BE2C (cell line): ENCODE measurements at regions not wholly inside any gene's neighbourhood (a gene's known extent, or its start where the extent isn't known, plus 50 kb on each side); places are given as distances from the start of the nearest gene placed in this dataset.

ENCODE experiments used
- DNase-seq: peaks from one replicate; pipeline ENCODE4 v3.0.0-alpha.2; 2020
- H3K27me3 ChIP-seq: fragments of 250-450 bp; sonication (Bioruptor Pico); 2 replicates; pipeline ENCODE4 v1.5.1; 2020; ENCODE audit warnings: mild to moderate bottlenecking
- H3K36me3 ChIP-seq: fragments of 250-450 bp; sonication (Bioruptor Pico); 2 replicates; pipeline ENCODE4 v1.5.1; 2020; ENCODE audit warnings: mild to moderate bottlenecking
- H3K4me1 ChIP-seq: fragments of 250-450 bp; sonication (Bioruptor Pico); 2 replicates; pipeline ENCODE4 v1.5.1; 2020
- H3K4me3 ChIP-seq: 2 replicates; pipeline ENCODE4 v1.5.1; 2011; ENCODE audit warnings: low read depth, low read length
- H3K9me3 ChIP-seq: fragments of 250-450 bp; sonication (Bioruptor Pico); 2 replicates; pipeline ENCODE4 v1.5.1; 2020
- TF ChIP-seq, protein P1 (sequence below): IDR thresholded peaks from 2 replicates; pipeline ENCODE4 v1.5.1; 2012; ENCODE audit warnings: mild to moderate bottlenecking, low read depth, low read length

- no peak for DNase-seq
- H3K4me3 ChIP-seq: no peak overlapping the region
- H3K4me1 ChIP-seq: no peaks in the 10 kb centered on the region
- H3K9me3 ChIP-seq: no peaks in the 10 kb centered on the region
- no peaks in the 10 kb centered on the region for H3K27me3 ChIP-seq
- H3K36me3 ChIP-seq: no peaks in the 10 kb centered on the region
- TF ChIP-seq, protein P1, sequence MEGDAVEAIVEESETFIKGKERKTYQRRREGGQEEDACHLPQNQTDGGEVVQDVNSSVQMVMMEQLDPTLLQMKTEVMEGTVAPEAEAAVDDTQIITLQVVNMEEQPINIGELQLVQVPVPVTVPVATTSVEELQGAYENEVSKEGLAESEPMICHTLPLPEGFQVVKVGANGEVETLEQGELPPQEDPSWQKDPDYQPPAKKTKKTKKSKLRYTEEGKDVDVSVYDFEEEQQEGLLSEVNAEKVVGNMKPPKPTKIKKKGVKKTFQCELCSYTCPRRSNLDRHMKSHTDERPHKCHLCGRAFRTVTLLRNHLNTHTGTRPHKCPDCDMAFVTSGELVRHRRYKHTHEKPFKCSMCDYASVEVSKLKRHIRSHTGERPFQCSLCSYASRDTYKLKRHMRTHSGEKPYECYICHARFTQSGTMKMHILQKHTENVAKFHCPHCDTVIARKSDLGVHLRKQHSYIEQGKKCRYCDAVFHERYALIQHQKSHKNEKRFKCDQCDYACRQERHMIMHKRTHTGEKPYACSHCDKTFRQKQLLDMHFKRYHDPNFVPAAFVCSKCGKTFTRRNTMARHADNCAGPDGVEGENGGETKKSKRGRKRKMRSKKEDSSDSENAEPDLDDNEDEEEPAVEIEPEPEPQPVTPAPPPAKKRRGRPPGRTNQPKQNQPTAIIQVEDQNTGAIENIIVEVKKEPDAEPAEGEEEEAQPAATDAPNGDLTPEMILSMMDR: no peak
Measured at GRCh38 chr5:39850291-39850690, 425.5 kb upstream of the DAB2 start.

GRCh38 chr5:39846144-39846543, 421.4 kb upstream of the DAB2 start:
- H3K4me1 ChIP-seq: no peaks in the 10 kb centered on the region
- TF ChIP-seq, protein P1: no peak
- no peaks in the 10 kb centered on the region for H3K27me3 ChIP-seq
- no peak for DNase-seq
- no peak overlapping the region for H3K4me3 ChIP-seq
- no peaks in the 10 kb centered on the region for H3K36me3 ChIP-seq
- no peaks in the 10 kb centered on the region; the same call in 1 of the 2 replicates for H3K9me3 ChIP-seq

DNA sequence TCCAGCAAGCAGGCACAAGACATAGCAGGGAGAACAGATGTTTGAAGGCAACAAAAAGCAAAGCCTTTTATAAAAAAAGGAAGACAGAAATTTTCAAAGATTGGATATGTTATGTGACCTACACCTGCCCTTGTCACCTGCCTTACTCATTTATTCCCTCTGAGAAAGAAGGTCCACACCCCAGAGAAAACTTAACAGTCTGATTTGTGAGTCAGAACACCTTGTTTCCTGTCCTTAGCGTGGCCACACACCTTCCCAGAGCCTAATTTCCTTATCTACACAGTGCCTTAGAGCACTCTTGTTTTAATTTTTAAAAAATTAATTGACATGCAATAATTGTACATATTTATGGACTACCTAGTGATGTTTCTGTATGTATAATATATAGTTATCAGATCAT, 419.0 kb upstream of the DAB2 start:
- H3K36me3 ChIP-seq: no peaks in the 10 kb centered on the region
- no peaks in the 10 kb centered on the region; the same call in 1 of the 2 replicates for H3K9me3 ChIP-seq
- H3K4me3 ChIP-seq: no peak overlapping the region
- H3K4me1 ChIP-seq: no peaks in the 10 kb centered on the region
- TF ChIP-seq, protein P1: no peak
- no peaks in the 10 kb centered on the region for H3K27me3 ChIP-seq
- no peak for DNase-seq

- Histone ChIP-seq H3K36me3 (no peaks in the 10 kb centered on the region), H3K27me3 (no peaks in the 10 kb centered on the region), H3K4me3 (no peak overlapping the region), H3K4me1 (no peaks in the 10 kb centered on the region), H3K9me3 (no peaks in the 10 kb centered on the region)
- DNase-seq: no peak
- TF ChIP-seq, protein P1: no peak
Measured at GRCh38 chr5:39835371-39835770, 410.6 kb upstream of the DAB2 start.

DNA sequence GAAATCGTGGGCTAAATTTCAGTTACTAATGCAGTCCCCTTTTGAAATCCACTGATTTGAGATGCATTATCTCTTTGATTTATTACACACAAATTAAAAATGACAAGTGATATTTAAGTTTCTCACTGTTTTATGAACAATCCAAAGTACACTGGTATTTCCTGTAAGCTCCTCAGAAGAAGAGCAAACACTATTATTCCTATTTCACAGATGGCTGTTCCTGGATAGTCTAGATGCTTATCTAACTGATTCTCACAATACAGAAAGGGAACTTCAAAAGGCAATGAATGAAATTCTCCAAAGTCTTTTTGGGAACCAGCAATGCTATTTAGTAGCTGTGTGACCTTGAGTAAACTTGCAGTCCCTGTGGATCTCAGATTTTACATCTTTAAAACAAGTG, 404.7 kb upstream of the DAB2 start:
- no peaks in the 10 kb centered on the region for H3K27me3 ChIP-seq

DNA sequence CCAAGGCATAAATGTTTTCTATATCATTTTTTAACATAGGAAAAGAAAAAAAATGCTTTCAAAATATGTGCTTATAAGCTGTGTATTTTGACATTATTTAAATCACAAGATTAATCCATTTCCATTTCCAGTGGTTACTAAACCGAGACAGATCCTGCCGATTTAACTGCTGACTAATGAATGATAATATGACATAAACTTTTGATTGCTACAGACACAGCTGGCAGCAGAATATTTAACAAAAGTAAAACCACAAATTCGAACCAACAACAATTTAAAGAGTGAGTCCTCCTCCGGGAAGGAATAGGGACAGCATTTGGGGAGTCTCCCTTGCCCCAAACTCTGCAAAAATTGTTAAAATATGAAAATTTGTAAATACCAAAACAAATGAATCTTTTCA, 401.3 kb upstream of the DAB2 start:
- no peaks in the 10 kb centered on the region for H3K4me1 ChIP-seq
- H3K4me3 ChIP-seq: no peak overlapping the region
- no peaks in the 10 kb centered on the region for H3K36me3 ChIP-seq
- no peaks in the 10 kb centered on the region for H3K9me3 ChIP-seq
- no peak for DNase-seq
- H3K27me3 ChIP-seq: no peaks in the 10 kb centered on the region
- TF ChIP-seq, protein P1: no peak

More for the DNA sequence above, 404.7 kb upstream of the DAB2 start:
- no peaks in the 10 kb centered on the region for H3K9me3 ChIP-seq
- H3K4me3 ChIP-seq: no peak overlapping the region
- DNase-seq: no peak
- TF ChIP-seq, protein P1: no peak
- no peaks in the 10 kb centered on the region for H3K4me1 ChIP-seq
- H3K36me3 ChIP-seq: no peaks in the 10 kb centered on the region
